IMR-90 (cell line): ENCODE measurements at regions not wholly inside any gene's neighbourhood (a gene's known extent, or its start where the extent isn't known, plus 50 kb on each side); places are given as distances from the start of the nearest gene placed in this dataset.

Experiments
- ATAC-seq: fragments of 200-7000 bp; cut with Tn5 transposase; 2 replicates; pipeline ENCODE4 v1.9.1; 2020; ENCODE audit warnings: low read depth, mild to moderate bottlenecking, moderate library complexity
- BruUV-seq: library from RNA; stranded (reverse); fragments of 400-500 nt; replicated peaks from 2 replicates; lab custom pipeline; 2021; lab: Mats Ljungman, UMichigan
- CTCF ChIA-PET: fragments of 300-600 bp; formaldehyde crosslinking; extraction: SDS; loops from one replicate; lab custom pipeline; 2021; ENCODE audit warnings: antibody characterized with exemption; lab: Yijun Ruan, JAX
- POLR2A ChIA-PET: fragments of 300-600 bp; sonication (Branson Sonifier 250); formaldehyde crosslinking; loops from one replicate; lab custom pipeline; 2022; ENCODE audit warnings: antibody characterized with exemption; ENCODE audit not compliant: unreplicated experiment; lab: Charles Lee
- DNase-seq: peaks from one replicate; pipeline ENCODE4 v3.0.0; 2013
- H2AFZ ChIP-seq: replicated peaks from 2 replicates; pipeline ENCODE3; 2013; ENCODE audit warnings: low read length, mild to moderate bottlenecking; ENCODE audit not compliant: poor library complexity
- H2AK5ac ChIP-seq: 2 replicates; pipeline ENCODE4 v1.6.1; 2013; ENCODE audit warnings: low read depth, low read length, inconsistent platforms
- H2AK9ac ChIP-seq: replicated peaks from 2 replicates; pipeline ENCODE3; 2013; ENCODE audit warnings: mild to moderate bottlenecking, low read depth, low read length, moderate library complexity; ENCODE audit not compliant: poor library complexity
- H2BK120ac ChIP-seq: 2 replicates; pipeline ENCODE4 v1.6.1; 2013; ENCODE audit warnings: low read depth, low read length, inconsistent platforms
- H2BK15ac ChIP-seq: 3 replicates; pipeline ENCODE4 v1.6.1; 2013; ENCODE audit warnings: low read depth, low read length, inconsistent platforms
- H2BK20ac ChIP-seq: 2 replicates; pipeline ENCODE4 v1.6.1; 2013; ENCODE audit warnings: low read depth, mild to moderate bottlenecking, inconsistent platforms, low read length, moderate library complexity
- H2BK5ac ChIP-seq: 2 replicates; pipeline ENCODE4 v1.6.1; 2013; ENCODE audit warnings: mild to moderate bottlenecking, low read depth, low read length, inconsistent platforms; ENCODE audit not compliant: poor library complexity, severe bottlenecking
- H3K14ac ChIP-seq: replicated peaks from 2 replicates; pipeline ENCODE4 v1.6.1; 2013; ENCODE audit warnings: low read depth, low read length, inconsistent platforms
- H3K18ac ChIP-seq: 2 replicates; pipeline ENCODE4 v1.6.1; 2013; ENCODE audit warnings: low read depth, low read length, control low read depth
- H3K23ac ChIP-seq: 2 replicates; pipeline ENCODE4 v1.6.1; 2013; ENCODE audit warnings: low read depth, low read length, inconsistent platforms
- H3K27ac ChIP-seq: 2 replicates; pipeline ENCODE4 v1.5.1; 2013; ENCODE audit warnings: mild to moderate bottlenecking, control low read depth, low read length; ENCODE audit not compliant: insufficient read depth
- H3K27me3 ChIP-seq: 2 replicates; pipeline ENCODE4 v1.6.1; 2013; ENCODE audit warnings: low read length; ENCODE audit not compliant: control insufficient read depth, insufficient read depth
- H3K36me3 ChIP-seq: 2 replicates; pipeline ENCODE4 v1.6.1; 2013; ENCODE audit warnings: low read length, mixed read lengths; ENCODE audit not compliant: control insufficient read depth, insufficient read depth
- H3K4ac ChIP-seq: 2 replicates; pipeline ENCODE4 v1.6.1; 2013; ENCODE audit warnings: low read depth, low read length, inconsistent platforms
- H3K4me1 ChIP-seq: 2 replicates; pipeline ENCODE4 v1.6.1; 2013; ENCODE audit warnings: low read length, mixed read lengths; ENCODE audit not compliant: control insufficient read depth, insufficient read depth
- H3K4me2 ChIP-seq: 2 replicates; pipeline ENCODE4 v1.6.1; 2013; ENCODE audit warnings: low read depth, mild to moderate bottlenecking, control low read depth, low read length, moderate library complexity
- H3K4me3 ChIP-seq: 2 replicates; pipeline ENCODE4 v1.5.1; 2013; ENCODE audit warnings: low read depth, mild to moderate bottlenecking, control low read depth, low read length, moderate library complexity; ENCODE audit not compliant: insufficient read depth
- H3K56ac ChIP-seq: 2 replicates; pipeline ENCODE4 v1.6.1; 2013; ENCODE audit warnings: low read length, inconsistent platforms; ENCODE audit not compliant: insufficient read depth; ENCODE audit errors: extremely low read depth
- H3K79me1 ChIP-seq, 2 experiments: 2 replicates each; pipeline ENCODE4 v1.6.1; 2013; ENCODE audit warnings: low read length in 2 of 2, inconsistent platforms in 1 of 2, low read depth in 1 of 2
- H3K9ac ChIP-seq: 2 replicates; pipeline ENCODE4 v1.6.1; 2013; ENCODE audit warnings: low read depth, low read length, control low read depth
- H3K9me1 ChIP-seq: 2 replicates; pipeline ENCODE4 v1.6.1; 2013; ENCODE audit warnings: low read length, inconsistent platforms; ENCODE audit not compliant: insufficient read depth
- H3K9me3 ChIP-seq: 2 replicates; pipeline ENCODE4 v1.6.1; 2013; ENCODE audit warnings: low read length; ENCODE audit not compliant: control insufficient read depth, insufficient read depth
- H4K20me1 ChIP-seq: 2 replicates; pipeline ENCODE4 v1.6.1; 2013; ENCODE audit warnings: low read length, inconsistent platforms; ENCODE audit not compliant: insufficient read depth
- H4K5ac ChIP-seq: 2 replicates; pipeline ENCODE4 v1.6.1; 2013; ENCODE audit warnings: mild to moderate bottlenecking, low read depth, low read length, control low read depth
- H4K8ac ChIP-seq, 2 experiments: 2 replicates each; pipeline ENCODE4 v1.6.1; 2013; ENCODE audit warnings: low read depth in 2 of 2, low read length in 2 of 2, control low read depth in 1 of 2, inconsistent platforms in 1 of 2
- H4K91ac ChIP-seq: 2 replicates; pipeline ENCODE4 v1.6.1; 2013; ENCODE audit warnings: low read depth, low read length, inconsistent platforms; ENCODE audit not compliant: insufficient read depth
- CEBPB ChIP-seq: IDR thresholded peaks from 2 replicates; pipeline ENCODE4 v1.6.1; 2012; ENCODE audit warnings: low read depth, low read length, improper control_type of control experiment
- CHD1 ChIP-seq: IDR thresholded peaks from 2 replicates; pipeline ENCODE4 v1.6.1; 2012; ENCODE audit warnings: low read depth, low read length, improper control_type of control experiment
- FOS ChIP-seq: fragments of 150-350 bp; IDR thresholded peaks from 2 replicates; pipeline ENCODE4 v1.6.1; 2016; ENCODE audit warnings: low read depth, low read length
- MAFK ChIP-seq: IDR thresholded peaks from 2 replicates; pipeline ENCODE4 v1.6.1; 2012; ENCODE audit warnings: low read depth, low read length, improper control_type of control experiment
- MAZ ChIP-seq: IDR thresholded peaks from 2 replicates; pipeline ENCODE4 v1.6.1; 2012; ENCODE audit warnings: low read depth, mild to moderate bottlenecking, low read length, improper control_type of control experiment, moderate library complexity, borderline replicate concordance
- MXI1 ChIP-seq: IDR thresholded peaks from 2 replicates; pipeline ENCODE4 v1.6.1; 2012; ENCODE audit warnings: low read depth, mild to moderate bottlenecking, low read length, moderate library complexity, borderline replicate concordance
- NFE2L2 ChIP-seq: fragments of 150-350 bp; IDR thresholded peaks from 2 replicates; pipeline ENCODE4 v1.6.1; 2016; ENCODE audit warnings: low read depth, mild to moderate bottlenecking, low read length
- POLR2A ChIP-seq: IDR thresholded peaks from 2 replicates; pipeline ENCODE4 v1.6.1; 2012; ENCODE audit warnings: mild to moderate bottlenecking, low read depth, low read length
- RCOR1 ChIP-seq: IDR thresholded peaks from 2 replicates; pipeline ENCODE4 v1.6.1; 2012; ENCODE audit warnings: mild to moderate bottlenecking, low read length, improper control_type of control experiment; ENCODE audit not compliant: insufficient replicate concordance
- RFX5 ChIP-seq: IDR thresholded peaks from 2 replicates; pipeline ENCODE4 v1.8.0; 2012; ENCODE audit warnings: low read depth, mild to moderate bottlenecking, low read length, moderate library complexity
- SMC3 ChIP-seq: fragments of 150-350 bp; IDR thresholded peaks from 2 replicates; pipeline ENCODE4 v1.6.1; 2016; ENCODE audit warnings: low read depth, mild to moderate bottlenecking, antibody characterized with exemption, low read length, moderate library complexity
- WGBS, 2 experiments: methylation state at CpG; one replicate each; pipeline versions ENCODE4 v1.1.5 to v1.1.7; 2013; ENCODE audit warnings: missing lambda C conversion rate in 2 of 2; ENCODE audit not compliant: insufficient read length in 1 of 2; ENCODE audit errors: extremely low coverage in 2 of 2; 5-methylcytosine and 5-hydroxymethylcytosine counted together
- dilution Hi-C: fragments of 300-500 bp; cut with HindIII; formaldehyde crosslinking; loops from one replicate; pipeline ENCODE4 v1.14.3; 2018; ENCODE audit warnings: low sequenced_read_pairs; ENCODE audit not compliant: unreplicated experiment
- in situ Hi-C: fragments of 300-500 bp; cut with MboI; formaldehyde crosslinking; loops from 3 replicates; pipeline ENCODE4 v1.14.3; 2019; ENCODE audit warnings: low sequenced_read_pairs, inconsistent platforms, mixed read lengths
- intact Hi-C: fragments of 100-400 bp; cut with micrococcal nuclease; formaldehyde crosslinking; loops from 2 replicates; pipeline ENCODE4 v1.10.0; 2022
- TF ChIP-seq, protein P1 (sequence below): fragments of 150-350 bp; IDR thresholded peaks from 2 replicates; pipeline ENCODE4 v1.6.1; 2017; ENCODE audit warnings: mild to moderate bottlenecking, antibody characterized with exemption, low read length, low read depth
- TF ChIP-seq, protein P2 (sequence below): conservative IDR thresholded peaks from 2 replicates; pipeline ENCODE4 v1.5.1; 2012; ENCODE audit warnings: mild to moderate bottlenecking, low read depth, low read length, improper control_type of control experiment
- TF ChIP-seq, protein P3 (sequence below): fragments of 150-350 bp; IDR thresholded peaks from 2 replicates; pipeline ENCODE4 v1.6.1; 2016; ENCODE audit warnings: low read depth, mild to moderate bottlenecking, low read length, moderate library complexity, borderline replicate concordance

DNA sequence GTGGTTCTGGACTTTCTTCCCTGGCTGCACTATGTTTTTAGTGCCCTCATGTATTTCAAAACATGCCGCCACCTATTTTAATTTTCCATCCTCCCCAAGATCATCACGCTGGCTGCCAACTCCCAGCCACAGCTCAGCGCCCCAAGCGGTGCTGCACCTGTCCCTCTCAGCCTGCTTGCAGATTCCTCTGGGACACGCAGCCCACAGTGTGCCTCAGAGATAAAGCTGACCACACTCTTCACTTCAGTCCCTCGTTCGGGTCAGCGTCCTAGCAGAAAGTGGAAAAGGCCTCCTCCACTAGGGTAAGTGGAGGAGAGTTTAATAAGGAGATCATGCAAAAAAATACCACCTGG lies 56.2 kb upstream of the CKS2 start:
- Histone ChIP-seq H3K14ac (no peak overlapping the region), H4K91ac (no peak overlapping the region), H3K56ac (no peak overlapping the region), H3K4me2 (no peak overlapping the region), H2BK120ac (no peak overlapping the region), H2BK5ac (no peak overlapping the region), H3K79me1 (no peaks in the 10 kb centered on the region), H3K9me3 (peaks cover 3% of the 10 kb centered on the region), H3K9me1 (peaks cover 11% of the 10 kb centered on the region), H3K4ac (no peak overlapping the region), H3K4me3 (no peak overlapping the region), H3K27me3 (peaks cover 2% of the 10 kb centered on the region), H3K4me1 (no peaks in the 10 kb centered on the region), H3K18ac (no peak overlapping the region), H3K9ac (no peak overlapping the region), H3K27ac (no peak overlapping the region), H2BK20ac (no peak overlapping the region), H4K5ac (no peak overlapping the region), H2AFZ (no peak overlapping the region), H3K23ac (no peak overlapping the region), H4K20me1 (no peaks in the 10 kb centered on the region), H2AK9ac (no peak overlapping the region), H3K36me3 (no peaks in the 10 kb centered on the region), H2AK5ac (no peak overlapping the region), H2BK15ac (no peak overlapping the region), H4K8ac (no peak overlapping the region)
- BruUV-seq: no TSS peak
- dilution Hi-C loops: no loop called here
- CTCF ChIA-PET: no interaction called here
- TF ChIP-seq CHD1 (no peak), MAZ (no peak), FOS (no peak), POLR2A (no peak), RCOR1 (no peak), RFX5 (no peak), MAFK (no peak), NFE2L2 (no peak), MXI1 (no peak), CEBPB (no peak), SMC3 (no peak)
- TF ChIP-seq, protein P1, sequence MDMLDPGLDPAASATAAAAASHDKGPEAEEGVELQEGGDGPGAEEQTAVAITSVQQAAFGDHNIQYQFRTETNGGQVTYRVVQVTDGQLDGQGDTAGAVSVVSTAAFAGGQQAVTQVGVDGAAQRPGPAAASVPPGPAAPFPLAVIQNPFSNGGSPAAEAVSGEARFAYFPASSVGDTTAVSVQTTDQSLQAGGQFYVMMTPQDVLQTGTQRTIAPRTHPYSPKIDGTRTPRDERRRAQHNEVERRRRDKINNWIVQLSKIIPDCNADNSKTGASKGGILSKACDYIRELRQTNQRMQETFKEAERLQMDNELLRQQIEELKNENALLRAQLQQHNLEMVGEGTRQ: no peak
- TF ChIP-seq, protein P2, sequence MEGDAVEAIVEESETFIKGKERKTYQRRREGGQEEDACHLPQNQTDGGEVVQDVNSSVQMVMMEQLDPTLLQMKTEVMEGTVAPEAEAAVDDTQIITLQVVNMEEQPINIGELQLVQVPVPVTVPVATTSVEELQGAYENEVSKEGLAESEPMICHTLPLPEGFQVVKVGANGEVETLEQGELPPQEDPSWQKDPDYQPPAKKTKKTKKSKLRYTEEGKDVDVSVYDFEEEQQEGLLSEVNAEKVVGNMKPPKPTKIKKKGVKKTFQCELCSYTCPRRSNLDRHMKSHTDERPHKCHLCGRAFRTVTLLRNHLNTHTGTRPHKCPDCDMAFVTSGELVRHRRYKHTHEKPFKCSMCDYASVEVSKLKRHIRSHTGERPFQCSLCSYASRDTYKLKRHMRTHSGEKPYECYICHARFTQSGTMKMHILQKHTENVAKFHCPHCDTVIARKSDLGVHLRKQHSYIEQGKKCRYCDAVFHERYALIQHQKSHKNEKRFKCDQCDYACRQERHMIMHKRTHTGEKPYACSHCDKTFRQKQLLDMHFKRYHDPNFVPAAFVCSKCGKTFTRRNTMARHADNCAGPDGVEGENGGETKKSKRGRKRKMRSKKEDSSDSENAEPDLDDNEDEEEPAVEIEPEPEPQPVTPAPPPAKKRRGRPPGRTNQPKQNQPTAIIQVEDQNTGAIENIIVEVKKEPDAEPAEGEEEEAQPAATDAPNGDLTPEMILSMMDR: no peak
- TF ChIP-seq, protein P3, sequence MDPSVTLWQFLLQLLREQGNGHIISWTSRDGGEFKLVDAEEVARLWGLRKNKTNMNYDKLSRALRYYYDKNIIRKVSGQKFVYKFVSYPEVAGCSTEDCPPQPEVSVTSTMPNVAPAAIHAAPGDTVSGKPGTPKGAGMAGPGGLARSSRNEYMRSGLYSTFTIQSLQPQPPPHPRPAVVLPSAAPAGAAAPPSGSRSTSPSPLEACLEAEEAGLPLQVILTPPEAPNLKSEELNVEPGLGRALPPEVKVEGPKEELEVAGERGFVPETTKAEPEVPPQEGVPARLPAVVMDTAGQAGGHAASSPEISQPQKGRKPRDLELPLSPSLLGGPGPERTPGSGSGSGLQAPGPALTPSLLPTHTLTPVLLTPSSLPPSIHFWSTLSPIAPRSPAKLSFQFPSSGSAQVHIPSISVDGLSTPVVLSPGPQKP: no peak
- DNase-seq: no peak
- no CpG with 5 or more reads among the region's 8 CpGs for WGBS, 2 experiments
- POLR2A ChIA-PET: no interaction called here
- intact Hi-C loops: no loop called here
- in situ Hi-C loops: no loop called here
- ATAC-seq: no peak
